ENCODE measurements at regions not wholly inside any gene's neighbourhood (a gene's known extent, or its start where the extent isn't known, plus 50 kb on each side); places are given as distances from the start of the nearest gene placed in this dataset.

DNA sequence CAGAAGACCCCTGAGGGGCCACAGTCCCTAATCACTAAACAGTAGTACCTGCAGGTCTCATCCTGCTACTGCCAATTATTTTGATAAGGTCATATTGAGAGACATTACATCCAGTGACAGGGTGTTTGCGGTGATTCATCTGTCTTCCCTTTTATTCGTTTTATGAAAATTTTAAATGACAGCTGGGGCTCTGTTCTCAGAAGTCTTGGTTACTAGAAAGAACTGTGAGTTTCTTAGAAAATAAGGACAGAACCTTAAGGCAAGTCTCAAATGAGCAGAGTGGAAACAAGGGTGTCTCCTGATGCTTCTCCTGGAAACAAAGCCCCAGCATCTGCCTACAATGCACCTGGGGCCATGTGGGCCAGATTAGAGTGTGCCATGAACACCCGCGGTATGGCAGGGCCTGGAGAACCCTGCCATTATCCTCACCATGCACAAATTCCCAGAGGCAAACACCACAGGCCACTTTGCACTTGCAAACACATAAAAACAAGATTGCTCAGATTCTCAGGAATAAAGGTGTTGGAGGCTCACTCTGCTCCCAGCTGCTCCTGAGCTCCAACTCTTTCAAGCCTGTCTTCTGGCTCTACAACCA, 66.3 kb upstream of the IQSEC1 start:
- TF ChIP-seq, protein P1, sequence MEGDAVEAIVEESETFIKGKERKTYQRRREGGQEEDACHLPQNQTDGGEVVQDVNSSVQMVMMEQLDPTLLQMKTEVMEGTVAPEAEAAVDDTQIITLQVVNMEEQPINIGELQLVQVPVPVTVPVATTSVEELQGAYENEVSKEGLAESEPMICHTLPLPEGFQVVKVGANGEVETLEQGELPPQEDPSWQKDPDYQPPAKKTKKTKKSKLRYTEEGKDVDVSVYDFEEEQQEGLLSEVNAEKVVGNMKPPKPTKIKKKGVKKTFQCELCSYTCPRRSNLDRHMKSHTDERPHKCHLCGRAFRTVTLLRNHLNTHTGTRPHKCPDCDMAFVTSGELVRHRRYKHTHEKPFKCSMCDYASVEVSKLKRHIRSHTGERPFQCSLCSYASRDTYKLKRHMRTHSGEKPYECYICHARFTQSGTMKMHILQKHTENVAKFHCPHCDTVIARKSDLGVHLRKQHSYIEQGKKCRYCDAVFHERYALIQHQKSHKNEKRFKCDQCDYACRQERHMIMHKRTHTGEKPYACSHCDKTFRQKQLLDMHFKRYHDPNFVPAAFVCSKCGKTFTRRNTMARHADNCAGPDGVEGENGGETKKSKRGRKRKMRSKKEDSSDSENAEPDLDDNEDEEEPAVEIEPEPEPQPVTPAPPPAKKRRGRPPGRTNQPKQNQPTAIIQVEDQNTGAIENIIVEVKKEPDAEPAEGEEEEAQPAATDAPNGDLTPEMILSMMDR (conservative IDR thresholded peaks at IDR 0.05) = no peak
- no peak for TF ChIP-seq ZFX (IDR thresholded peaks at IDR 0.05)
